Esophagus muscularis mucosa (tissue), 4 donors: ENCODE measurements at regions not wholly inside any gene's neighbourhood (a gene's known extent, or its start where the extent isn't known, plus 50 kb on each side); places are given as distances from the start of the nearest gene placed in this dataset.

Experiments
- DNase-seq: peaks from one replicate; pipeline ENCODE4 v3.0.0-alpha.2; 2017; ENCODE audit errors: extremely low spot score
- H3K27ac ChIP-seq, 4 donors: fragments of 200-600 bp; sonication (generic); replicated peaks in 1 of 4; 1 replicate in 3 of 4; 2 replicates in 1 of 4; pipeline ENCODE4 v1.5.1; 2016 to 2019; ENCODE audit warnings: mild to moderate bottlenecking in 1 of 4
- H3K27me3 ChIP-seq, 4 donors: fragments of 200-600 bp; sonication (generic); one replicate each; pipeline versions ENCODE4 v1.5.1 to v1.6.0; 2016 to 2019
- H3K36me3 ChIP-seq, 4 donors: fragments of 200-600 bp; sonication (generic); one replicate each; pipeline ENCODE4 v1.5.1; 2016 to 2019
- H3K4me1 ChIP-seq, 4 donors: fragments of 200-600 bp; sonication (generic); one replicate each; pipeline ENCODE4 v1.5.1; 2016 to 2019
- H3K4me3 ChIP-seq, 4 donors: fragments of 200-600 bp; sonication (generic); 1 replicate in 2 of 4; 2 replicates in 2 of 4; pipeline ENCODE4 v1.5.1; 2016 to 2019; ENCODE audit warnings: mild to moderate bottlenecking in 4 of 4, moderate library complexity in 1 of 4
- H3K9me3 ChIP-seq, 4 donors: fragments of 200-600 bp; sonication (generic); 1 replicate in 3 of 4; 2 replicates in 1 of 4; pipeline ENCODE4 v1.5.1; 2016 to 2019
- EP300 ChIP-seq: sonication (generic); formaldehyde crosslinking; IDR thresholded peaks from one replicate; pipeline ENCODE4 v1.6.1; 2017; ENCODE audit warnings: antibody characterized with exemption
- POLR2A ChIP-seq: fragments of 450-650 bp; IDR thresholded peaks from one replicate; pipeline ENCODE4 v1.6.1; 2017; ENCODE audit warnings: antibody characterized with exemption, moderate library complexity, mild to moderate bottlenecking, low read depth
- POLR2AphosphoS5 ChIP-seq, 2 donors: sonication (generic); formaldehyde crosslinking; IDR thresholded peaks; one replicate each; pipeline ENCODE4 v1.6.1; 2017; ENCODE audit warnings: antibody characterized with exemption in 2 of 2
- WGBS: methylation state at CpG from one replicate; pipeline ENCODE4 v1.1.5; 2018; 5-methylcytosine and 5-hydroxymethylcytosine counted together
- intact Hi-C: fragments of 100-400 bp; cut with DNase I; formaldehyde crosslinking; loops from one replicate; pipeline ENCODE4 v1.15.1; 2023
- TF ChIP-seq, protein P1 (sequence below), 3 experiments: fragments of 200-600 bp in 2 of 3; fragments of 450-650 bp in 1 of 3; sonication (generic) in 2 of 3; IDR thresholded peaks; one replicate each; pipeline ENCODE4 v1.5.1; 2017 to 2019; ENCODE audit warnings: antibody characterized with exemption in 3 of 3, mild to moderate bottlenecking in 2 of 3, moderate library complexity in 1 of 3

DNA sequence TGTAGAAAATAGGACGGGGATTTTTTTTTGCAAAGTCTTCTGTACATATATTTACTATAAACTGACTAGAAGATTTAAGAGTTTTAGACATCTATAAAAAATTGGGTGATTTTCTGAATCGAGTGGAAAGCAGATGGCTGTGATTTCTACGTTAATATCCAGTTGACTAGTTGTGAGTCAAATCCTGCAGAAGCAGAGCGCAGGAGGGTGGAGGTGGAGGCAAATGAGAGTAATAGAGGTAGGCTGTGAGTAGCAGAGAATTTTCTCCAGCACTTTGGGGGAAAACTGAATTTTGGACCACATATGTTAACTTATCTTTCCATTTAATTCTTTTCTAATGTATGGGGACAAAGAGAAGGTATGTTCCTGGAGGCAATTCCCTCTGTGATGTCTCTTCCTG is 82.1 kb upstream of the SOX3 start:
- H3K4me3 ChIP-seq = no peak overlapping the region
- H3K36me3 ChIP-seq = no peaks in the 10 kb centered on the region
- no peaks in the 10 kb centered on the region for H3K27me3 ChIP-seq
- no peak overlapping the region for H3K27ac ChIP-seq
- H3K9me3 ChIP-seq = no peaks in the 10 kb centered on the region
- DNase-seq = no peak
- intact Hi-C loops = no loop called here
- H3K4me1 ChIP-seq = no peaks in the 10 kb centered on the region
- TF ChIP-seq, protein P1, sequence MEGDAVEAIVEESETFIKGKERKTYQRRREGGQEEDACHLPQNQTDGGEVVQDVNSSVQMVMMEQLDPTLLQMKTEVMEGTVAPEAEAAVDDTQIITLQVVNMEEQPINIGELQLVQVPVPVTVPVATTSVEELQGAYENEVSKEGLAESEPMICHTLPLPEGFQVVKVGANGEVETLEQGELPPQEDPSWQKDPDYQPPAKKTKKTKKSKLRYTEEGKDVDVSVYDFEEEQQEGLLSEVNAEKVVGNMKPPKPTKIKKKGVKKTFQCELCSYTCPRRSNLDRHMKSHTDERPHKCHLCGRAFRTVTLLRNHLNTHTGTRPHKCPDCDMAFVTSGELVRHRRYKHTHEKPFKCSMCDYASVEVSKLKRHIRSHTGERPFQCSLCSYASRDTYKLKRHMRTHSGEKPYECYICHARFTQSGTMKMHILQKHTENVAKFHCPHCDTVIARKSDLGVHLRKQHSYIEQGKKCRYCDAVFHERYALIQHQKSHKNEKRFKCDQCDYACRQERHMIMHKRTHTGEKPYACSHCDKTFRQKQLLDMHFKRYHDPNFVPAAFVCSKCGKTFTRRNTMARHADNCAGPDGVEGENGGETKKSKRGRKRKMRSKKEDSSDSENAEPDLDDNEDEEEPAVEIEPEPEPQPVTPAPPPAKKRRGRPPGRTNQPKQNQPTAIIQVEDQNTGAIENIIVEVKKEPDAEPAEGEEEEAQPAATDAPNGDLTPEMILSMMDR (IDR thresholded peaks at IDR 0.05) = no peak
- TF ChIP-seq POLR2AphosphoS5 (IDR thresholded peaks at IDR 0.05) (no peak), EP300 (no peak), POLR2A (no peak)
- WGBS = 71% methylated on average over 4 of the region's 4 CpGs

DNA sequence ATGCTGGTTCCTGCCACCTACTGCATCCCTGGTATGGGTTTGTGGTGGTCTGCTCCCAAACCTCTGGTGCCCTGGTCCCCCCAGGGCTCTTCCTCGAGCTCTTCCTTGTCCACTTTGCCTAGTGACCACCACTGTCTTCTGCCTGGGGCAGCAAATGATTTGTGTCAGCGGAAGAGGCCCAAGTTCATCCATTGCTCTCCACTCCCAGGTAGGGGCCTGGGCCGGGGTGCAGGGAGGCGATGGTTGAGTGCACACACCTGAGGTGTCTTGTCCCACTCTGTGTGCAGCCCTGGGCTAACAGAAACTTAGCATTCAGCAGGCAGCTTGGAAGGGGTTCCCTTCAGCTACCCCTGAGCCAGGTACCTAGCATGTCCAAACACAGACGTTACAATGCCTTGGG is 75.6 kb upstream of the SOX3 start:
- Histone ChIP-seq H3K27ac (no peak overlapping the region), H3K4me3 (no peak overlapping the region), H3K36me3 (no peaks in the 10 kb centered on the region), H3K27me3 (no peaks in the 10 kb centered on the region), H3K9me3 (no peaks in the 10 kb centered on the region), H3K4me1 (no peaks in the 10 kb centered on the region)
- TF ChIP-seq, protein P1 (IDR thresholded peaks at IDR 0.05) = no peak
- no peak for TF ChIP-seq POLR2AphosphoS5 (IDR thresholded peaks at IDR 0.05)
- TF ChIP-seq EP300 = no peak
- no peak for TF ChIP-seq POLR2A
- WGBS = 47% methylated on average over 5 of the region's 5 CpGs
- intact Hi-C loops = no loop called here
- no peak for DNase-seq

DNA sequence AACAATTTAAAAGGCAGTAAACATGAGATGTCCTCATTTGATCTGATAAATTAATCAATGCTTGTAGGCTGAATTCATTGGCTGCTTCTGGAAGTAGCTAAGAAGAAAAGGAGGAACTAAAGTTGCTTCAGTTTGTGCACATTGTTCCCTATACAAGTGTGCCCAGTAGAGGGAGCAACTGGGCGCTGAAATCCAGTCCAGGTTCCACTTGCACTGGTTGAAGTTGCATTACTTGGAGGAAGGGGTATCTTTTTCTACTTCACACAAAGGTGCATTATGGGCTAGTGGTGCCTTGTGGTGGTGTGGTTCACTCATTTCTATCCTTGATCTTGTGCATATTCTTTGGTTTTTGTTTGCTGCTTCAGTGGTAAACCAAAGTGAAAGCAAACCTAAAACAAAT is 67.9 kb upstream of the SOX3 start:
- DNase-seq = no peak
- 0% methylated on average over 1 of the region's 1 CpG for WGBS
- Histone ChIP-seq H3K27ac (no peak overlapping the region), H3K27me3 (no peaks in the 10 kb centered on the region), H3K4me1 (no peaks in the 10 kb centered on the region), H3K9me3 (no peaks in the 10 kb centered on the region), H3K36me3 (no peaks in the 10 kb centered on the region), H3K4me3 (no peak overlapping the region)
- intact Hi-C loops = no loop called here
- TF ChIP-seq, protein P1 (IDR thresholded peaks at IDR 0.05) = peak; percentile 32 to 43 (median 41)
- TF ChIP-seq EP300 (no peak), POLR2AphosphoS5 (IDR thresholded peaks at IDR 0.05) (no peak), POLR2A (no peak)

- DNase-seq = no peak
- TF ChIP-seq, protein P1 (IDR thresholded peaks at IDR 0.05) = no peak
- TF ChIP-seq POLR2A (no peak), POLR2AphosphoS5 (IDR thresholded peaks at IDR 0.05) (no peak), EP300 (no peak)
Observed at GRCh38 chrX:140563893-140564292, 59.0 kb upstream of the SOX3 start.

More at GRCh38 chrX:140563893-140564292, 59.0 kb upstream of the SOX3 start:
- no peak overlapping the region for H3K4me3 ChIP-seq
- no peaks in the 10 kb centered on the region for H3K4me1 ChIP-seq
- H3K36me3 ChIP-seq = no peaks in the 10 kb centered on the region
- no peaks in the 10 kb centered on the region for H3K9me3 ChIP-seq
- no peak overlapping the region for H3K27ac ChIP-seq
- intact Hi-C loops = no loop called here
- no peaks in the 10 kb centered on the region for H3K27me3 ChIP-seq
- 59% methylated on average over 1 of the region's 1 CpG for WGBS
